ENCODE measurements at regions not wholly inside any gene's neighbourhood (a gene's known extent, or its start where the extent isn't known, plus 50 kb on each side); places are given as distances from the start of the nearest gene placed in this dataset.
"Not testable (repeated sequence)": the region's sequence is repeated elsewhere in the genome, so short reads cannot be mapped to it uniquely, and the experiment has no call there.

- no peak for DNase-seq
Measured at GRCh38 chr15:66884661-66885237, 180.7 kb upstream of the SMAD3 start.

- DNase-seq = no peak
Measured at GRCh38 chr15:66885281-66885915, 180.0 kb upstream of the SMAD3 start.

- DNase-seq = no peak
Measured at GRCh38 chr15:66886241-66886675, 179.1 kb upstream of the SMAD3 start.

- DNase-seq = no peak
Measured at GRCh38 chr15:66886686-66887273, 178.6 kb upstream of the SMAD3 start.

GRCh38 chr15:66889298-66889697 lies 176.1 kb upstream of the SMAD3 start:
- DNase-seq = not testable (repeated sequence)

GRCh38 chr15:66891776-66892175 lies 173.6 kb upstream of the SMAD3 start:
- no peak for DNase-seq

- no peak for DNase-seq
Measured at GRCh38 chr15:66893294-66893693, 172.1 kb upstream of the SMAD3 start.

GRCh38 chr15:66894363-66894762 lies 171.0 kb upstream of the SMAD3 start:
- no peak for DNase-seq

- DNase-seq = no peak
Measured at GRCh38 chr15:66894986-66895780, 170.2 kb upstream of the SMAD3 start.

GRCh38 chr15:66895794-66896453 lies 169.5 kb upstream of the SMAD3 start:
- no peak for DNase-seq

GRCh38 chr15:66896611-66897010 lies 168.8 kb upstream of the SMAD3 start:
- DNase-seq = no peak

- DNase-seq = no peak
Measured at GRCh38 chr15:66897416-66897815, 168.0 kb upstream of the SMAD3 start.

- no peak for DNase-seq
Measured at GRCh38 chr15:66897971-66898370, 167.4 kb upstream of the SMAD3 start.

GRCh38 chr15:66898656-66899386 lies 166.6 kb upstream of the SMAD3 start:
- no peak for DNase-seq

- DNase-seq = no peak
Measured at GRCh38 chr15:66899555-66900350, 165.6 kb upstream of the SMAD3 start.

GRCh38 chr15:66900586-66901310 lies 164.7 kb upstream of the SMAD3 start:
- no peak for DNase-seq

- no peak for DNase-seq
Measured at GRCh38 chr15:66901336-66902100, 163.9 kb upstream of the SMAD3 start.

GRCh38 chr15:66905185-66905584 lies 160.2 kb upstream of the SMAD3 start:
- DNase-seq = no peak

GRCh38 chr15:66905954-66906353 lies 159.4 kb upstream of the SMAD3 start:
- no peak for DNase-seq

Data from activated effector memory CD4-positive, alpha-beta T cell treated with Interleukin-2 at 50 U/mL for 16 hours (primary cell).